Kidney glomerular epithelial cell (primary cell): ENCODE measurements at regions not wholly inside any gene's neighbourhood (a gene's known extent, or its start where the extent isn't known, plus 50 kb on each side); places are given as distances from the start of the nearest gene placed in this dataset.
"Not testable (repeated sequence)": the region's sequence is repeated elsewhere in the genome, so short reads cannot be mapped to it uniquely, and the experiment has no call there.

ENCODE experiments used
- DNase-seq: peaks from one replicate; lab custom pipeline; 2025; lab: John Stamatoyannopoulos, UW

- DNase-seq = not testable (repeated sequence)
Observed at GRCh38 chrX:84267432-84267831, 79.4 kb upstream of the RPS6KA6 start.

GRCh38 chrX:84259868-84260267 is 71.9 kb upstream of the RPS6KA6 start:
- DNase-seq = no peak

GRCh38 chrX:84258708-84259107 is 70.7 kb upstream of the RPS6KA6 start:
- no peak for DNase-seq

- peak; percentile 10 for DNase-seq
Observed at GRCh38 chrX:84248226-84248625, 60.2 kb upstream of the RPS6KA6 start.

- no peak for DNase-seq
Observed at GRCh38 chrX:84240848-84241565, 53.0 kb upstream of the RPS6KA6 start.
